Activated CD4-positive, alpha-beta T cell treated with anti-CD3 and anti-CD28 coated beads, Interleukin-10, Interleukin-2, amounts not matched to agents 100 ng/mL and 50 ng/mL, durations not matched to agents 16 hours and 8 hours (primary cell): ENCODE measurements at regions not wholly inside any gene's neighbourhood (a gene's known extent, or its start where the extent isn't known, plus 50 kb on each side); places are given as distances from the start of the nearest gene placed in this dataset.

Experiments used
- DNase-seq: peaks from one replicate; pipeline ENCODE4 v3.0.0-alpha.2; 2020

DNA sequence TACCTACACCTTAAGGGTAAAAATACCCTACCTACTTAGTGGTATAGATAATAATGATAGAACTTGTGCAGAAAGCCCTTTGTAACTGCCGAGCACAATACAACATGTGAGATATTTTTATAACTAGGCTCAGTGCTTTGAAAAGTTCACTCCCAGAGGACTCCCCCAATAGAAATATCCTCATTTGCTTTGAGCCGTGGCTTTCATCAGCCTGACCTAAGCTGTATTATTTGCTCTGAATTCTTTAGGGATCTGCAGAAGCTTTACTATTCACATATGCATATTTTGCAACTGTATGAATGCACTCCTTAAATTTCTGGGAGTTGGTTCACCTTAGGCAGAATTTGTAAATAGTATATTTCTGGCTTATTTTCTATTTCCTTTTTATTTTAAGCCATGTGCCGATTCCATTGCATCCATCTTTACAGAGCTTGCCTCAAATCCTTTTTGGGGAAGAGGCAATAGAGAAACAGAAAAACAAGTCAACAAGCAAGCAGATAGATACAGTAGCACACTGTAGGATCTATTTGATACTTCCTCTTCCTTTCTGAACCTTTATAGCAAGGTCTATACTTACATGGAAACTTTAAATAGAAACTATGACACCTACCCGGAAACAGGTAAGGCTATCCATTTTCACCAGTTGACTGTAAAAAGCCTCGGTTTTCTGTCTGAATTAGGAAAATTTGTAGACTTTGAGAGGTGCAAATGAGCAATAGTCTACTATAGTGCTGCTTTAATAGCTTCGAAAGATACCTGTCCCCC lies 242.5 kb upstream of the VCX3A start:
- DNase-seq, result no peak

DNA sequence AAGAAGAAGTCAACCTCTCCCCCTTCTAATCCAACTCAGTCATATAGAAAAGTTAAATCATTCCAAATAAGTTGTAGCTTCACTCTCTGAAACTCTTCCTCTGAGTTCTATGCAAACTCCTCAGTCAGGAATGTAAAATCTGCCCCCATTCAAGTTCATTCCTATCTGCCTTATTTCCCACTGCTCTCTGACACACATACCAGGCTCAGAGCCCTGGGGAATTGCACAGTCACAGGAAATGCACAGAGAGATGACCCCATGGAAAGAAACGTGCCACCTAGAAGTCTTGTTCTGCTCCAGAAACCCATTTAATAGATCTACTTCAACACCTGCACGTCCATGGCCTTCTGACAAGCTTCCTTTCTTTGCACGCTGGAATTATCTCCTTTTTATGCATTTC lies 236.0 kb upstream of the VCX3A start:
- DNase-seq, result no peak

DNA sequence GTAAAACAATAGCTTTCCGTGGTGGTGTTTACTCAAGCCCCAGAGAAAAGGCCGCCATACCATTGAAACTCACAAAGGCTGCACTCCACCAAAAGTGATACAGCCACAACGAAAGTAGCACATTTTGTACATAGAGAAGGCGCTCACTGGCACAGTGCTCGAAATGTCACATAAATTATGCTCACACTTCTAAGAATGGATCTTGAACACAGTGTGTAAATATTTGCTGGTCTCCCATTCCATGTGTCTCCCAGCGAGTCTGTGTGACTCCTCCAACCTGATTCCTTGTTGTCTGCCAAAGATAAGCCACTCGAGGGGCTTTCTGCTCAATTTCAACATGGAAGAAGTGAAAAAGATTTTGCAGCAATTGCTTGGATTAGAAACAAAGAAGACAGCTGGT lies 234.0 kb upstream of the VCX3A start:
- no peak for DNase-seq

DNA sequence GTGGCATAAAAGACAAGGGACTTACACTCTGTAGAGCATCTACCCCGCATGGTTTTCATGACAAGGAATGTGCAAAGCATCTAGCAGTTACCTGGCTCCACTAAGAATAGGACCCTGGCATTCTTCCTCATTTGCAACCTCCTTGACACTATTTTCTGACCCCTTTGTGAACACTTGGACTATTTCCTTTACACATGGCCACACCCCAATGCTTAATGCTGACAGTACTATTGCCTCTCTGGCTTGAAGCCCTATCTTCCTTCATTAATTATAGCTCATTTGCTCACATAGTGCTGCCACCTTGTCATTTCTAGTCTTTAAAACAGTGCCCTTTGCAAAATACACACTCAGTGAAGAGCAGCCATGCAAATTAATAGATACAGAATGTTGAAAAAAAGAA lies 226.3 kb upstream of the VCX3A start:
- no peak for DNase-seq

DNA sequence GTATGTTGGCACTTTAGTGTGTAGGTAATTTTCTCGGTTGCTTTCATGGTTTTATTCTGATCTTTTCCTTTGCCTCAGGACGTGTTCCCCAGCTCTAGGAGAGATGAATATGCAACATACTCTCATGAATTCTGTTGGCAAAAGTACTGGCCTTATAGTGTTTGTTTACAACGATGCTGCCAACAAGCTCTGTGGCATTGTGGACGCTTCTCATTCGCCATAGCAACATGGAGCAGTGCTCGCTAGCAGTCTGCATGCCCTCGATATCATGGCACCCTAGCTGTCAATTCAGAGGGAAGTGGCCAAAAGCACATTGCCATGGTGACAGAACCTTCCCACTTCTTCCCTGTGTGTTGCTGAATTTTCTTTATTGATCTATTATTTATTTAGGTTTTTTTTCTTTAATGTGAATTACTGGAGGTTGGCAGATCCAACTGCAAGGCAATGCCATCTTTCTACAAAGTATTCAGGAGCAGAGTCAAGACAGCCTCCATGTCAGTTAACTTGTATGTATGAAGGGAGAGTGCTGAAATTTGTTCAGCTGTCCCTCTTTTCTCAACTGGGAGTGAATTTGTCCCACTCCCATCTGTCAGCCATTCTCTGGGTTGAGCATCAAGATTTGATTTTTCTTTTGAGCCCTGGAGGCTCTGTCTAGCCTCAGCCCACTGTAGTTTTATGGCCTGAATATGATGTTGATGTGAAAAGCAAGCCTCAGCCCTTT lies 224.9 kb upstream of the VCX3A start:
- no peak for DNase-seq

DNA sequence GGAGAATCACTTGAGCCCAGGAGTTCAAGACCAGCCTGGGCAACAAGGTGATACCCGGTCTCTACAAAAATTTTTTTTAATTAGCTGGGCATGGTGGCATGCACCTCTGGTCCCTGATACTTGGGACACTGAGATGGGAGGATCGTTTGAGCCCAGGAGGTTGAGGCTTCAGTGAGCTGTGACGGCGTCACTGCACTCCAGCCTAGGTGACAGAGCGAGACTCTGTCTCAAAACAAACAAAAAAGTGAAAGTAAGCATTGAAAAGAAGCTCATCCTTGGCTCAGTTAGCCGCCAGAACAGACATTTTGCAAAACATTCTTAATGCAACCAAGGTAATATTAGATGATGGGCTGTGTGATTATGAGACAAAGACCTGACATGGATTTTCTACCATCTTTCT lies 223.3 kb upstream of the VCX3A start:
- DNase-seq, result no peak

DNA sequence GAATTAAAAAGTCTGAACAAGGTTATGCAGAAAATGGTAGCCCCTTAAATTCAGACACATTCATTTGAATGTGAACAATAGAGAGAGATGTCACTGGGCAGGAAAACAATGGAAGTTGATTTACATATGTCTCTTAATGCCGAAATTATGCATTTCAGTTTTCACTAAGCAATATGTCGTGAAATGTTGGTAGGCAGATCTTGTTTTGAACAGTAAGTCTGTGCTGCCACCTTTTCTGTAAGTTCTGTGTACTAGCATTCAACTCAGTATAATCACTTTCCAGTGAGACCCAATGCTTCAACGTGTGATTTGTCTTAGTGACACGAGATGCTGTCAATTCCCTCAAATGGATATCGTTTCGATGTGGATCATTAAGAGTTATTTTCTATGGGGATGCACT lies 222.7 kb upstream of the VCX3A start:
- DNase-seq, result no peak

DNA sequence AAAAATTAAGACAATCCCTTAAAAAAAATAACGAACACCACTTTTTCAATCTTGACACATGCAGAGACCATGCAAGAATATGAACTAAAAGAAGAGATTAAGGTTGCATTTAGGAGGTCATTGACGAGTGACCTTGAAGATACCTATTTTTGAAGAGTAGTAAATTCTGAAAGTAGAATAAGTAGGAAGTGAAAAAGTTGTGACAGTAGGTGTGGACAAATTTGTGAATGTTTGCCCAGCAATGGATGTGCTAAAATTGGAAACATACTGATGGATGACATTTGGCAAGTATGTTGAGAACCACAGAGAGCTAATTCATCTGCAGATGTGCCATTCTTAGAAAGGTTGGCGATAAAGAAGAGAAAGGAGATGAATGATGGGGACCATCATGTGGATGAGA lies 213.7 kb upstream of the VCX3A start:
- DNase-seq, result no peak

DNA sequence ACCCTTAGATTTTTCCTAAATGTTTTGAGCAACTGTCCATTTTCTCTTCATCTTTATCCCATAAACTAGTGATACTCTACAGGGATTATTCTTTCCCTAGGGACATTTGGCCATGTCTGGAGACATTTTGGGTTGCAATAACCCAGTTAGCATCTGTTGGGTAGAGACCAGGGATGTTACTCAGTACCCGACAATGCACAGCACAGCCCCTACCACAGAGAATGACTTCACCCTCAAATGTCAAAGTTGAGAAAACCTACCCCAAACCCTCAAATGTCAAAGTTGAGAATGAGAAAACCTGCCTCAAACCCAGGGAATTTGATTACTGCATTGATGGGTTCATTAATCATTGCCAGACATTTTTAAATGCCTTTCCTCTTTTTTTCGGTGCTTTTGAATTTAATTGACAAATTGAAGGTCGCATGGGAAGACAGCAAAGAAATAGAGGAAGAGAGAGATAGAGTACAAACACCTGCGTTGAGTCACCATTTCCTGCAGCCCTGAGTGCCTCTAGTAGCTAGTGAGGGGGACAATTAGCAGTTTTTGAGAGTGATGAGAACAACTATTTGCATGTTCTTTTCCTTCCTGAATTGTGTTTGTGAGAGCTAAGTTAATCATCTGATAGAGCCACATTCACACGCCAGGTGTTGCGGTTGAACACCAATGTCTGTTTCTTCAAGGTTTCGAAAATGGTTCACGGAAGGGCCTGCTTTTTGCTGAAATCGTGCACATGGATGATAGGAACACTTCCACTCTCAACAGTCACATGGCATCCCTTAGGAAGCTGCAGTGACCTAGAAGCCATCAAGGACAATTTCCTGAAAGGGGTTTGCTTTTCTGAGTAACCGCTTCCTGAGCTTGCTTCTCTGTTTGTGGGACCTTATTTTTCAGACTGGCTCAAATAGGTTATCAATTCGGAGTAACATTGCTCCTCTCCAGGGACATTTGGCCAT lies 203.9 kb upstream of the VCX3A start:
- DNase-seq, result peak; percentile 1

DNA sequence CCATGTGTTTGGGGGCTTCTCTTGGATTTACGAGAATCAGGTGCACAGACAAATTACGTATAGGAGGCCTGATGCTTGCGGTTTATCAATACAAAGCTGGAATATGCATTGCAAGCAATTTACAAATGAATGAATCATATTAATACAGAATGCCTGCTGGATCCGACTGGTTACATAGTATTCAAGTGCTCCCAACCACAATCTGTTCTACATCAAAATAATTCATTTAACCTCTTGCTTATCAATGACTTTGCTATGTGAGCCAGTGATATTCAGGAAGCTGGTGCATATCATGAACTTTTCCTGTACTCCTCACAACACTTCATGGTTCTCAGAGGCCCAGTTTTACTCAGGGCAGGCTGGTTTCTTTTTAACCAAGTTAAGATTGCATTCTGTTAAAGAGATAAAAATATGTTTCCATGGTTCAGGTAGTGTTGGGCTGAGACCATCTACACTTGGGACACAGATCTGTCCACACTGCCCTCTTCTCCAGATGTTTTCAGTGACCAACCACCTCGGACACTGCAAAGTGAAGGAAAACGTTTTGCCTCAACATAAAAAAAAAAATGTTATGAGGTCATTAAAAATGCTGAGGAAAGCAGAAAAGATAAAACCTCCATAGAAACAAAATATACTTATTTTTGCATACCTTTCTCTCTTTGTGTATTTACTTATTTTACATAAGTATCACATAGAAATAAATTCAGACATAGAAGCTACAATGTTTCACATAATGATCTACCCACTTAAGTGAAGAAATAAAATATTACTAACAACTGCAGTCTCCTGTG lies 200.1 kb upstream of the VCX3A start:
- no peak for DNase-seq

DNA sequence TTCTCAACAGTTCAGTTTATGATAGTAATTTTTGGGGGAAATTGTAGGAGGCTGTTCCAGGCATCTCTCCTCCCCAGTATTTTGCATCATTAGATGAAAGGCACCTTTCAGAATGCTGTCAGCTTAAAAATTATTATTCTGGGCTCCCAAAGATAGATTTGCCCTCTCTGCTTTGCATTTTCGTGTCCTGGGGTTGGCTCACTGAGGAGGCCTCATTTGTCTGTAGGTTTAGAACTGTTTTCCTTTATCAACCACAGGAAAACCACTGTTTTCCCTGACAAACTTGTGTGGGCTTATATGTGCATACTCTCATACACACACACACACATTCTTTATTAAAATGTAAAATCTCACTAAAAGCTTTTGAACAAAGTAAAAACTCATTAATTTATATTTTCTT lies 197.2 kb upstream of the VCX3A start:
- no peak for DNase-seq

DNA sequence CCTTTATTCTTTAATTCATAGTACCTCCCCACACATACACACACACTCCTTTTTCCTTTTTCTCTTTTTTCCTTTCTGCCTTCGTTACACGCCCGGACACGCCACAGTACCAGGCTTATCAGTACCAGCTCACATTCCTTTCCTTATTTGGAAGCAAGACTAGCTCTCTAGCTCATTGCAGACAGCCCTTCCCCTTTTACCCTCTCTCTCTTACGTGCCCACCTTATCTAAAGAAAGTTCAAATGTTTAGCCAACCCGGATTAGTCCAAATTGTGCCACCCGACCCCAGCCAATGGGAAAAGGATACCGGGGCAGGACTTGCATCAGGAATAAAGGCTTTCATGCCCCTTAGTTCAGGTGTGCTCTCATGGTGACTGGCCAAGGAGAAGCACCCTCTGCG lies 194.7 kb upstream of the VCX3A start:
- DNase-seq, result no peak

DNA sequence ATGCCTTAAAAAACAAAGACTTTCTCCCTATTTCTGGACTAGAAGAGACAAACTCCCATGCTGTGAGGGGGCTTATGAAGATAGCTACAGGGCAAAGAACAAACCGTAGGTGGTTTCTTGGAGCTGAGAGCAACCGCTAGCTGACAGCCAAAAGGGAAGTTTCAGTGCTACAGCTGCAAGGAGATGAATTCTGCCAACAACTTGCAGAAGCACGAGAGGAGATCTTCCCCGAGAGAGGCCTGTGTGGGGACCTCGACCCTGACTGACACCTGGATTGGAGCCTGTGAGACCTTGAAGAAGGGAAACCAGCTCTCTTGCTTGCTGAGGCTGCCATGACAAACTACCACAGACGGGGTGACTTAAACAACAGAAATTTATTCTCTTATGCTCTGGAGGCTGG lies 183.8 kb upstream of the VCX3A start:
- DNase-seq, result no peak

DNA sequence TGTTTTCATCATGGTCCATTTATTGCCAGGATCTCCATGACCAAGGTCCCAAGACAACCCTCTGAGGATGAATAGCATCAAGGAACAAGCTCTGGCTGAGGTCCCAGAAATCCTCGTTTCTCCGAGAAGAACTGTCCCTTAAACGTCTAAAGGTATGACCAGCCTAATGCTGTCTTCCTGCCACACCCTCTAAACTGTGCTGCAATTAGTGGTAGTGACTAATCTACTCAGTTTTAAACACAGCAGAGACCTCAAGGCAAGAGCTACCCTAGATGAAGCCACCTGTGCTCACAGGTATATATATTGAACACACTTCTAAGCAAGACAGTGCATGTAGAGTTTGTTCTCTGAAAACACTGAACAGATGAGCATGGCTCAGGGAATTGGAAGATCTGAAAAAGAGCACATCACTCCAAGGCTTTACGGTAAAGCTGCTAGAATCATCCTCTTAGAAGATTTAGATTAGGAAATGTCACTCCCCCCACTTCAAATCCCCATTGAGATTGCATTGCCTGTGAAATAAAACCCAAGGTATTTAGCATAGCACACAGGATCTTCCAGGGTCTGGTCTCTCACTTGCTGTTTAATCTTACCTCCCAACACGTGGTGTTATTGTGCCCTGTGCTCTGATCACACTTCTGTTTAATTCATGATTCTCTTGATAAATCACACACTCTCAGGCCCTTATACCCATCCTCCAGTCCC lies 173.9 kb upstream of the VCX3A start:
- no peak for DNase-seq

DNA sequence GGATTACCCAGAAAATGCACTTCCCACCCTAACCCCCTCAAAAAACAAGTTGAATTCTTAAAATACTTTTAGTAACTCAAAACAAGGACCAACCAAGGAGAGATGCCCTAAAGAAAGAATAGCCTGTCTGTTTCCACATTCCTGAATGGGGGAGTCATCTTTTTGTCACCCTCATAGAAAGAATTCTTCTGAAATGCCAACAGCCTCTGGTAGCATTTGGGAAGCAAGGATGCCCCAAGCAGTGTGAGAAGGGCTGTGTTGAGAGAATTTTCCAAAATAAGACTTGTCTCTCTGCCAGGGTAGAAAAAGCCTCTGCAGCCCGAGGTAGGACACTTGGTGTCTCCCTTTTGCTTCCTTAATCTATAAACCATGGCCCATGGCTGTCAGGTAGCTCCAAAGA lies 173.1 kb upstream of the VCX3A start:
- no peak for DNase-seq

DNA sequence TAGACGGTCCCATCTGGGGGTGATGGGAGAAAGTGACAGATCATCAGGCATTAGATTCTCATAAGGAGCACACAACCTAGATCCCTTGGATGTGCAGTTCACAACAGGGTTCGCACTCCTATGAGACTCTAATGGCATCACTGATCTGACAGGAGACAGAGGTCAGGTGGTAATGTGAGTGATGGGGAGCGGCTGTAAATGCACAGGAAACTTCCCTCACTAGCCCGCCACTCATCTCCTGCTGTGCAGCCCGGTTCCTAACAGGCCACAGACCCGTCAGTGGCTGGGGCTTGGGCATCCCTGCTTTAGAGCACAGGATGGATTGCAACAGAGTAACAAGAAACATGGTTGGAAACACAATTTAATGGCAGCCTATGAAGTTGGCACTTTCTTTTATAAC lies 172.6 kb upstream of the VCX3A start:
- DNase-seq, result no peak

DNA sequence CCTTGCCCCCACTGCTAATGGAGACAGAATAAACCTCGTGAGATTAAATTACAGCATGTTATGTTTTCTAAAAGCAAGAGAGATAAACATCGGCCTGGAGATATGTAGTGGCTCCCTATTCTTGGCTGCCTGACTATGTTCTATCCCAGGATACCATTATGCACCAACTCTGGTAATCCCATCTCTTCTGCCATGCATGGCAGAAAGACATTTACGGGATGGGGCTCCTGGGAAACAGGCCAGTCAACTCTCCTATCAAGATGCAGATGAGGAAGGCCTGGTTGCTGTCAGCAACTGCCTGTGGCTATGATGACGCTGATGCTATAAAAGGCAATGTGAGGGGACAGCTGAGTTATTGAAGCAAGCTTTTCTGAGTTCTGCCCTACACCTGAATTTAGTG lies 166.2 kb upstream of the VCX3A start:
- DNase-seq, result no peak

DNA sequence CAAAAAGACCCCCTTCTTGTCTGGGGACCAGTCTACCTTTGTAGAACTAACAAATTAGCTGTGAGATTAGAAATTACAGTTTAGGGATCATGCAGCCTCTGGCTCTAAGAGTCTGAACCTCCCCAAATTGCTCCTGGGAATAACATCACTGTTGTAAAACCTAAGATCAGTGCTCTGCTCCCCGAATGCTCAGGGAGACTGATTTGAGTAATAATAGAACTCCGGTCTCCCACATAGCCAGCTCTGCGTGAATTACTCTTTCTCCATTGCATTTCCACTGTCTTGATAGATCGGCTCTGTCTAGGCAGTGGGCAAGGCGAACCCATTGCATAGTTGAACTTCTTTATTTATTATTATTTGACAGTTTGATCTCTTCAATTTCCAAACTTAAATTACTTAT lies 160.8 kb upstream of the VCX3A start:
- DNase-seq, result no peak

DNA sequence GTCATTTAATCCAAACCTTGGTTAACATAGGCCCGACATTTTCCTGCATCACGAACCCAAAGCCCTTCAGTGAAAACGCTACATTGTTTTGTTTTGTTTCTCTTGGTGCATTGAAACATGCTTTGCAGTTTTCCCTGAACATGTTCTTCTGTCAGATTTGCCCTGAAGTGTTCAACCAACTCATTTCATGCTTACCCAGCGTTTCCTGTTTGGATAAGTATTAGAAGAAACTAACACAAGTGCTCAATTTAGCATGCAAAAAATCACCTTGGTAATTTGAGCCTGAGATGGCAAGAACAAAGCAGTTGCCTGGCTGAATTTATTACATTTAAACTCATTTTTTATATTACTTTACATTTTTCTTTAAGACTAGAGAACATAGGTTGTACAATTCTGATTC lies 160.1 kb upstream of the VCX3A start:
- DNase-seq, result no peak

DNA sequence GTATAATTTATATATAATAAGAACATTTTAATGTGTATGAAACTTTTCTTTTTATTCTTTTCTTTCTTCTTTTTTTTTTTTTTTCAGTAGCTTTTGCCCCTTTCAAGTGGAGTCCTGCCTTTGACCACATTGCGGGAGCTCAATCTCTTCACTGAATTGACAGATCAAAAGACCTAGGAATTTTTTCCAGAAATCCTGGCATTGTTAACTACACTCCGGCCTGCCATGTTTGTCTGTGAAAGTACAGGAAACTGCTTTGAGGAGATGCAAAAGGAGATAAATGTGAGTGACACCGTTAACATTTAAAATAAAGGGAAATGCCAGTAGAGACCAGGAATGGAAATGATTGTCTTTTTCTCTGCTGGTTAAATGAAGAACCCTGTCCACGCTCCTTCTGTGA lies 159.3 kb upstream of the VCX3A start:
- DNase-seq, result no peak

DNA sequence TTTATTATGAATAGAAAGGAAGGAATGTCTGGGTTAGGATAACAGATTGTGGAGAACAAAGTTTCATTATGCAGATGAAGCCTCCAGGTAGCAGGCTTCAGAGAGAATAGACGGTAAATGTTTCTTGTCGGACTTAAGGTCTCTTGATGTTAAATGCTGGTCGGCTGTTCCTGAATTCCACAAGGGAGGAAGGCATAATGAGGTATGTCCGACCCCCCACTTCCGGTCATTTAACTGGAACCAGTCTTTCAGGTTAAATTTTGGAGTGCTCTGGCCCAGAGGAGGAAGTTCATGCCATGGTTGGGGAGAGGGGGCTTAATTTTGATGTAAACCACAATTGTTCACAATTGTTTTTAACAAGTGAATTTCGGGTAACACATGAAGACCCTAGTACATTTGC lies 158.1 kb upstream of the VCX3A start:
- DNase-seq, result no peak

DNA sequence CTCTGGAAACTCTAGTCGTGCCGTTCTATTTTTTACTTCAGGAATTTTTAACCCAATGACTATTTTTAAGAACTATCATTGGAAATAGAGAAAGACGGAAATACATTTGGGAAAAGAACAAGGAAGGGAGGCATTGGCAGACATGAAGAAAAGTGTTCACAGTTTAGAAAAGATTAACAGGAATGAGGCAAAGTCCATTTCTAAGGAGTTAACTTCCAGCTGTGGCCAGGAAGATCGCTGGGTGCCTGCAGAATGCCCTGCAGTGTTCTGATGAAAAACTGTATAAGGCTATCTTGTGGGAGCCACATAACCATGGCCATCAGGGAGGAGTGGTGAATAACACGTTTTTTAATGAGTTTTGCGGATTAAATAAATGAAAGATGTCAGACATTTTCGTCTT lies 150.6 kb upstream of the VCX3A start:
- DNase-seq, result no peak
